GM10266 (cell line): ENCODE measurements at regions not wholly inside any gene's neighbourhood (a gene's known extent, or its start where the extent isn't known, plus 50 kb on each side); places are given as distances from the start of the nearest gene placed in this dataset.

Source experiments
- DNase-seq: peaks from one replicate; pipeline ENCODE4 v3.0.0; 2012; ENCODE audit errors: extremely low spot score
- TF ChIP-seq, protein P1 (sequence below): IDR thresholded peaks from 2 replicates; pipeline ENCODE4 v1.5.1; 2012; ENCODE audit warnings: mild to moderate bottlenecking, low read depth; ENCODE audit not compliant: control insufficient read depth, insufficient read depth; ENCODE audit errors: missing control alignments

DNA sequence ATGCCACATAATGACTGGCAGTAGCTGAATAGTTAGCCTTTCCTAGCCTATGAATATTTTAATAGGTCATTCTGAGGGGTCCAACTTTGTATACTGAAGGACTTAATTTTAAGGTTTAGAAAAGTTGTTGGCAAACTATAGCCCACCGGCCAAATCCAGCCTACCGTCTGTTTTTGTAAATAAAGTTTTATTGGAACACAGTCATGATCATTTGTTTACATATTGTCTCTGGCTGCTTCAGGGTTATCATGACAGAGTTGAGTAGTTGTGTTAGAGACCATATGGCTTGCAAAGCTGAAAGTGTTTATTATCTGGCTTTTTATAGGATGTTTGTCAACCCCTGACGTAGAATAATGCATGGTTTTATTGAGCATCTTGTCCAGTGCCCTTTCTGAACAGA lies 73.4 kb downstream of the NTMT2 start:
- DNase-seq = no peak
- TF ChIP-seq, protein P1, sequence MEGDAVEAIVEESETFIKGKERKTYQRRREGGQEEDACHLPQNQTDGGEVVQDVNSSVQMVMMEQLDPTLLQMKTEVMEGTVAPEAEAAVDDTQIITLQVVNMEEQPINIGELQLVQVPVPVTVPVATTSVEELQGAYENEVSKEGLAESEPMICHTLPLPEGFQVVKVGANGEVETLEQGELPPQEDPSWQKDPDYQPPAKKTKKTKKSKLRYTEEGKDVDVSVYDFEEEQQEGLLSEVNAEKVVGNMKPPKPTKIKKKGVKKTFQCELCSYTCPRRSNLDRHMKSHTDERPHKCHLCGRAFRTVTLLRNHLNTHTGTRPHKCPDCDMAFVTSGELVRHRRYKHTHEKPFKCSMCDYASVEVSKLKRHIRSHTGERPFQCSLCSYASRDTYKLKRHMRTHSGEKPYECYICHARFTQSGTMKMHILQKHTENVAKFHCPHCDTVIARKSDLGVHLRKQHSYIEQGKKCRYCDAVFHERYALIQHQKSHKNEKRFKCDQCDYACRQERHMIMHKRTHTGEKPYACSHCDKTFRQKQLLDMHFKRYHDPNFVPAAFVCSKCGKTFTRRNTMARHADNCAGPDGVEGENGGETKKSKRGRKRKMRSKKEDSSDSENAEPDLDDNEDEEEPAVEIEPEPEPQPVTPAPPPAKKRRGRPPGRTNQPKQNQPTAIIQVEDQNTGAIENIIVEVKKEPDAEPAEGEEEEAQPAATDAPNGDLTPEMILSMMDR = no peak

DNA sequence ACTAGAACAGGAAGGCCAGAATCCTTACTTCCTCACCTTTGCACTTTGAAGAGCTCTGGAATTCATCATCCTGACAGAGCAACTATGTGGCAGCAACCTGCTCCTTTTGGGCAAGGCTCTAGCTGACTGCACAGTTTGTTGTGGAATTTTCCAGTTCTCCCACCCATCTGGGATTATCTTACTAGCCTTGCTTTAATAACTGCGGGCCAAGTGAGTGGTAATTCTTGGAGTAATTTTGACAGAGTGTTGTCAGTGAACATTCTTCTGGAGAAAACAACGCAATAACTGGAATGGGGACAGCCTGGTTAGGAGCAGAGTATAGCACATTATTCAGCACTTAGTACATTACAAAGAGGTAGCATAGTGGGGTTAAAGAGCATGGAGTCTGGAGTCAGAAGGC lies 75.3 kb downstream of the NTMT2 start:
- DNase-seq = no peak
- TF ChIP-seq, protein P1 = no peak

DNA sequence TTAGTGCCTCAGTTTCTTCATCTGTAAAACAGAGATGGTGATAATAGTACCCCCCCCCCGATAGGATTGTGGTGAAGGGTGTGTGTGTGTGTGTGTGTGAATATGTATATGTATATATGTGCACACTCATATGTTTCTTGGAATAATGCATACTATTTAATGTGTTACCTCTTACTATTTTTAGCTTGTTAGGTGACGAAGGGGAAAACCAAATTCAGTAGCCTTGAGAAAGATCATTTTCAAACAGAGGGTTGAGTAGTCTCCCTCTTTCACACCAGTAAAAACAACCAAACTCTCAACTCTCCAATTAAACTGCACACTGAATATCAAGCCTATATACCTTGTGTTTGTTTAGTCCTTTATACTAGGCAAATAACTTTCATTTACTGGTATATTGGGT lies 75.7 kb downstream of the NTMT2 start:
- DNase-seq = no peak
- TF ChIP-seq, protein P1 = no peak

DNA sequence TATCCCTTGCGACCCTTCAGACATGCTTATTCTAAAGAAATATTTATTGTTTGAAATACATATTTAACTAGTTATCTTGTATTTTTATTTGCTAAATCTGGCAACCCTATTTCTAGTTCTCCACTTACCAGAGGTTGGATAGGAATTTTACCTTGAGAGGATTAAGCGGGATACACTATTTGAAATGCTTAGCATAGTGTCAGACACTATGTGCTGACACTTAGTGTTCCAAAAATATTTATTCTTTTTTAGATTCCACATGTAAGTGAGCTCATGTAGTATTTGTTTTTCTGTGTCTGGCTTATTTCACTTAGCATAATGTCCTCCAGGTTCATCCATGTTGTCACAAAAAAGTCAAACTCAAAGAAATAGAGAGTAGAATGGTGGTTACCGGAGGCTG lies 78.7 kb downstream of the NTMT2 start:
- DNase-seq = no peak
- TF ChIP-seq, protein P1 = no peak

DNA sequence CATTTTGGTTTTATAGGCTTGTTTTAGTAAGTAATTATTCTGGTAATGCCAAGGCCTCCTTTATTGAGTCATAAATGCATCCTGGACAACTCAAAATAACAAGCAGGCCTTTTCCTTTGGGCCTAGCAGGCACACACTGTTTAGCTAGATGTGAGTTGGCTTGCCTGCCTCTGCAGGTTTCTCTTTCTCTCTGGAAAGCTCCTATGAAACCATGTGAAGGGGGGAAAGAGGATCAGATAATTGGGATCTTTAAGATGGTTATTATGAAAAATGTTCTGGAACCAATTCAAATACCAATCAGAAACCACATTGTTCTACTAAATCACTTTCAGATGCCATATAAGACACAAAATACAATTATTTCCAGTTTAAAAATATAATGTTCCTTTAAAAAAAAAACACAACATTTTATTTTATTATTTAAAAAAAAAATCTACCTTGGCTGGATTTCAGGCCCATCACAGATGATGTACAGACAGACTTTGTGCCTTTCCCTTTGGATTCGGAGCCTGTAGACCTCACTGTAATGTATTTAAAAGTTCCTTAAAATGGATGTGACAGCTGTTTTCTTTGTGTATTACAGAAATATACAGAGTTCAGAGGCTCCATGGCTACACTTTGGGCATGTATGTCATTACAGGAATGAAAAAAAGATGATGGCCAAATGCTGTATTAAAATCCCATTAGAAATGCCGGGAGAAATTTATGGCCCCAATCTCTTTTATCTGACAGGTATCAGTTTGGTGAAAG lies 80.2 kb downstream of the NTMT2 start:
- TF ChIP-seq, protein P1 = no peak
- no peak for DNase-seq

DNA sequence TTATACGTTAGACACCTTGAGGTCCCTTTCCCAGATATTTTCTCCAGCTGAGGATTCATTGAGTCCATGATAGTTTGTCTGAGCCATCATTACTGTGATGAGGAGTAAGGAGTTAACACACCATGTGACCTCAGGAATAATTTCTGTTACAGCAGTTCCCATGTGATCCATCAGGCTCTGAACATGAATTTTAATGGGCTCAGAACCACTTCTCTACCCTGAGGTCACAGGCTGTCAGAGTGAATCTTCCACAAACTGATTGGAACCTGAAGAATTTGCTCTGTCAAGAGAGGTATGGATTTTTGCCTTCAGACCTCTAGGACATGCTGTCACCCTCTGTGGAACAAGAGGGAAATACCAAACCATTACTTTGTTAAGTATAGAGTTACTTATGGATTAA lies 81.0 kb downstream of the NTMT2 start:
- no peak for DNase-seq
- TF ChIP-seq, protein P1 = no peak

DNA sequence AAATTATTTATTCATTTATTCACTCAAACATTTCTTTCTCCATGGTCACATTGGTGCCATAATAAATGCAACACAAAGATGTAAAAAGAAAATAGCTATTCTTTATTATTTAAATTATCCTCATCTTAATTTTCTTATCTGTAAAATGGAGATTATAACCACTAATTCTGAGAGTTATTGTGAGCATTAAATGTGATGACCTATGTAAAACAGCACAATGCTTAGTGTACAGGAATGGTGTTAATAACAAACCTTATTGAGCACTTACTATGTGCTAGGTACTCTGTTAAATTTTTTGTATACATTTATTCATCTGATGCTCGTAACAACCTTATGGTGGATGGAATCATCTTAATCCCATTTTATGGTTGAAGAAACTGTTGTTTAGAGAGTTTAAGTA lies 84.6 kb downstream of the NTMT2 start:
- no peak for DNase-seq
- TF ChIP-seq, protein P1 = no peak
